CD14-positive monocyte (primary cell): ENCODE measurements at regions not wholly inside any gene's neighbourhood (a gene's known extent, or its start where the extent isn't known, plus 50 kb on each side); places are given as distances from the start of the nearest gene placed in this dataset.
A peak's percentile ranks its signal among the peaks of the same experiment; 100 is the strongest.

Source experiments
- DNase-seq, 3 donors: peaks; one replicate each; pipeline ENCODE4 v3.0.0-alpha.2; 2011 to 2022
- H2AFZ ChIP-seq: 2 replicates; pipeline ENCODE4 v1.6.0; 2012; ENCODE audit warnings: mild to moderate bottlenecking, low read depth, low read length, inconsistent platforms; ENCODE audit not compliant: insufficient read depth, poor library complexity, severe bottlenecking
- H3K27ac ChIP-seq, 2 donors: 1 replicate in 1 of 2; 2 replicates in 1 of 2; pipeline ENCODE4 v1.5.1; 2012 to 2013; ENCODE audit warnings: low read length in 2 of 2, control low read depth in 1 of 2, inconsistent platforms in 1 of 2, low read depth in 1 of 2, mild to moderate bottlenecking in 1 of 2
- H3K27me3 ChIP-seq, 2 donors: one replicate each; pipeline versions ENCODE4 v1.6.0 to v1.6.1; 2011 to 2013; ENCODE audit warnings: low read length in 2 of 2; ENCODE audit not compliant: control insufficient read depth in 2 of 2, insufficient read depth in 2 of 2
- H3K36me3 ChIP-seq, 2 donors: replicated peaks in 1 of 2; 1 replicate in 1 of 2; 2 replicates in 1 of 2; pipeline versions ENCODE4 v1.5.1 to v1.6.1; 2012 to 2013; ENCODE audit warnings: low read length in 2 of 2, control low read depth in 1 of 2, inconsistent platforms in 1 of 2, mild to moderate bottlenecking in 1 of 2; ENCODE audit not compliant: insufficient read depth in 2 of 2, control insufficient read depth in 1 of 2
- H3K4me1 ChIP-seq, 2 donors: 1 replicate in 1 of 2; 2 replicates in 1 of 2; pipeline versions ENCODE4 v1.5.1 to v1.6.1; 2012 to 2013; ENCODE audit warnings: low read length in 2 of 2, control low read depth in 1 of 2, inconsistent platforms in 1 of 2, mild to moderate bottlenecking in 1 of 2, moderate library complexity in 1 of 2; ENCODE audit not compliant: insufficient read depth in 2 of 2, control insufficient read depth in 1 of 2
- H3K4me2 ChIP-seq: replicated peaks from 2 replicates; pipeline ENCODE3; 2012; ENCODE audit warnings: low read length, moderate library complexity, mild to moderate bottlenecking; ENCODE audit not compliant: poor library complexity, severe bottlenecking; ENCODE audit errors: extremely low read depth
- H3K4me3 ChIP-seq, 3 experiments: fragments of 200-600 bp in 1 of 3; sonication (generic) in 1 of 3; replicated peaks in 1 of 3; 1 replicate in 2 of 3; 2 replicates in 1 of 3; pipeline ENCODE4 v1.5.1; 2011 to 2013; ENCODE audit warnings: low read length in 3 of 3, mild to moderate bottlenecking in 3 of 3, control low read depth in 2 of 3, low read depth in 2 of 3, inconsistent platforms in 1 of 3, moderate library complexity in 1 of 3
- H3K79me2 ChIP-seq: 2 replicates; pipeline ENCODE4 v1.6.0; 2012; ENCODE audit warnings: mild to moderate bottlenecking, control low read depth, inconsistent platforms, low read length, moderate library complexity; ENCODE audit not compliant: insufficient read depth
- H3K9ac ChIP-seq: 2 replicates; pipeline ENCODE4 v1.6.0; 2017; ENCODE audit warnings: low read length, mild to moderate bottlenecking; ENCODE audit not compliant: insufficient read depth, poor library complexity, severe bottlenecking
- H3K9me3 ChIP-seq, 2 donors: replicated peaks in 1 of 2; 1 replicate in 1 of 2; 2 replicates in 1 of 2; pipeline versions ENCODE4 v1.5.1 to v1.6.1; 2012 to 2013; ENCODE audit warnings: low read length in 2 of 2, control low read depth in 1 of 2; ENCODE audit not compliant: control insufficient read depth in 1 of 2, insufficient read depth in 1 of 2
- H4K20me1 ChIP-seq: 2 replicates; pipeline ENCODE4 v1.6.0; 2012; ENCODE audit warnings: mild to moderate bottlenecking, low read length, control low read depth, moderate library complexity; ENCODE audit not compliant: insufficient read depth
- H3K27ac Mint-ChIP-seq, 7 donors: one replicate each; pipeline ENCODE4 v1.8.0; 2020; ENCODE audit warnings: mild to moderate bottlenecking in 7 of 7, mixed read lengths in 7 of 7, moderate library complexity in 6 of 7, inconsistent platforms in 2 of 7
- H3K27me3 Mint-ChIP-seq, 3 donors: one replicate each; pipeline ENCODE4 v1.8.0; 2021 to 2022; ENCODE audit warnings: low read depth in 3 of 3, mild to moderate bottlenecking in 3 of 3, mixed read lengths in 3 of 3, moderate library complexity in 3 of 3, inconsistent platforms in 1 of 3
- H3K36me3 Mint-ChIP-seq, 2 donors: one replicate each; pipeline ENCODE4 v1.8.0; 2020; ENCODE audit warnings: mixed read lengths in 2 of 2, inconsistent platforms in 1 of 2, mild to moderate bottlenecking in 1 of 2
- H3K4me1 Mint-ChIP-seq: one replicate; pipeline ENCODE4 v1.8.0; 2020; ENCODE audit warnings: mild to moderate bottlenecking, mixed read lengths
- H3K4me3 Mint-ChIP-seq, 2 donors: one replicate each; pipeline ENCODE4 v1.8.0; 2020; ENCODE audit warnings: mild to moderate bottlenecking in 2 of 2, mixed read lengths in 2 of 2, moderate library complexity in 1 of 2
- H3K9me3 Mint-ChIP-seq, 7 donors: one replicate each; pipeline ENCODE4 v1.8.0; 2020 to 2022; ENCODE audit warnings: mixed read lengths in 7 of 7, mild to moderate bottlenecking in 6 of 7, moderate library complexity in 6 of 7, inconsistent platforms in 2 of 7
- WGBS: methylation state at CpG from one replicate; pipeline ENCODE4 v1.1.5; 2013; ENCODE audit warnings: missing lambda C conversion rate; ENCODE audit not compliant: insufficient coverage; 5-methylcytosine and 5-hydroxymethylcytosine counted together
- intact Hi-C, 2 donors: fragments of 100-400 bp; cut with micrococcal nuclease; formaldehyde crosslinking; loops; one replicate each; pipeline versions ENCODE4 v1.15.0 to v1.15.1; 2023
- TF ChIP-seq, protein P1 (sequence below): fragments of 200-600 bp; IDR thresholded peaks from one replicate; pipeline ENCODE4 v1.8.0; 2022; ENCODE audit warnings: antibody characterized with exemption, mild to moderate bottlenecking

DNA sequence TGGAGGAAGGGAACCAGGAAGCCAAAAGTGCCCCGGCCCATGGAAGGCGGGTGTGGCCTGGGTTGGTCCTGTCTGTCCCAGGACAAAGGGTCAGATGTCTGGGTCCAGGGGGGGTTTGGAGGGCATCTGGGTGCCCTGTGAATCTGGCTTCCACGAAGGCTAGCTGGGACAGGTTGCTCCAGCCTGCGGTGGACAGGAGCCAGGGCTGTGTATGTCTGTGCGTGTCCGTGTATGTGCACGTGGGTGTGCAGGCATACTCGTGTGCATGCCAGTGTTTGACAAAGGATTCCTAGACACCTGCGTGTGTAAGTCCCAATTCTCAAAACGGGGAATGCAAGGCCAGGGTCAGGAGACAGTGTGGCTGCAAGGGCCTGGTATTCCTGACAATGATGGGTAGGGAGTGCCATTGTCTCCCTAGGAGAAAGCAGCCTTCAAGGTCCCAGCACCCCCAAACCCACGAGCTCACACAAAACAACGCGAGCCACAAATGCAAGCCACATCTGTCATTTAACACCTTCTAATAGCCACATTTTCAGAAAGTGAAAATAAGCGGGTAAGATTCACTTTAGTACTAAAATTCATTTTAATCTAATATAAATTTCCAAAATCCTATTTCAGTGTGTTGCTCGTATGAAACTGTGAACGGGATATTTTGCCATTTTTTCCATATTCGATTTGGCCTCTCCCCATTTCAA lies 78.4 kb upstream of the WNT7B start:
- peak overlapping the region; percentile 56 to 83 for H3K27ac ChIP-seq
- peak overlapping the region in 6 of 7 donors; percentile 14 to 92 (median 79) for H3K27ac Mint-ChIP-seq
- H3K36me3 ChIP-seq, result peaks cover 0 to 3% of the 10 kb centered on the region in 2 donors
- no peaks in the 10 kb centered on the region for H3K9me3 ChIP-seq
- peaks cover 0 to under 1% of the 10 kb centered on the region in 2 donors for H3K27me3 ChIP-seq
- peak overlapping the region; percentile 92 for H3K4me2 ChIP-seq
- H3K4me1 Mint-ChIP-seq, result peaks cover 67% of the 10 kb centered on the region
- peak overlapping the region; percentile 72 to 93 for H3K4me3 Mint-ChIP-seq
- peaks cover 67 to 77% of the 10 kb centered on the region in 2 donors for H3K4me1 ChIP-seq
- peak overlapping the region; percentile 78 for H2AFZ ChIP-seq
- intact Hi-C loops, result no loop called here
- no peak for DNase-seq
- peaks cover 0 to 2% (median 0%) of the 10 kb centered on the region in 7 donors for H3K9me3 Mint-ChIP-seq
- H3K27me3 Mint-ChIP-seq, result no peaks in the 10 kb centered on the region
- peak overlapping the region in 2 of 3 experiments; percentile 76 to 88 for H3K4me3 ChIP-seq
- 71% methylated on average over 12 of the region's 17 CpGs for WGBS
- TF ChIP-seq, protein P1, sequence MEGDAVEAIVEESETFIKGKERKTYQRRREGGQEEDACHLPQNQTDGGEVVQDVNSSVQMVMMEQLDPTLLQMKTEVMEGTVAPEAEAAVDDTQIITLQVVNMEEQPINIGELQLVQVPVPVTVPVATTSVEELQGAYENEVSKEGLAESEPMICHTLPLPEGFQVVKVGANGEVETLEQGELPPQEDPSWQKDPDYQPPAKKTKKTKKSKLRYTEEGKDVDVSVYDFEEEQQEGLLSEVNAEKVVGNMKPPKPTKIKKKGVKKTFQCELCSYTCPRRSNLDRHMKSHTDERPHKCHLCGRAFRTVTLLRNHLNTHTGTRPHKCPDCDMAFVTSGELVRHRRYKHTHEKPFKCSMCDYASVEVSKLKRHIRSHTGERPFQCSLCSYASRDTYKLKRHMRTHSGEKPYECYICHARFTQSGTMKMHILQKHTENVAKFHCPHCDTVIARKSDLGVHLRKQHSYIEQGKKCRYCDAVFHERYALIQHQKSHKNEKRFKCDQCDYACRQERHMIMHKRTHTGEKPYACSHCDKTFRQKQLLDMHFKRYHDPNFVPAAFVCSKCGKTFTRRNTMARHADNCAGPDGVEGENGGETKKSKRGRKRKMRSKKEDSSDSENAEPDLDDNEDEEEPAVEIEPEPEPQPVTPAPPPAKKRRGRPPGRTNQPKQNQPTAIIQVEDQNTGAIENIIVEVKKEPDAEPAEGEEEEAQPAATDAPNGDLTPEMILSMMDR, result no peak
- peak overlapping the region; percentile 70 for H3K9ac ChIP-seq
- H4K20me1 ChIP-seq, result peaks cover 13% of the 10 kb centered on the region
- H3K36me3 Mint-ChIP-seq, result peaks cover 11 to 41% of the 10 kb centered on the region in 2 donors
- H3K79me2 ChIP-seq, result peaks cover 98% of the 10 kb centered on the region

DNA sequence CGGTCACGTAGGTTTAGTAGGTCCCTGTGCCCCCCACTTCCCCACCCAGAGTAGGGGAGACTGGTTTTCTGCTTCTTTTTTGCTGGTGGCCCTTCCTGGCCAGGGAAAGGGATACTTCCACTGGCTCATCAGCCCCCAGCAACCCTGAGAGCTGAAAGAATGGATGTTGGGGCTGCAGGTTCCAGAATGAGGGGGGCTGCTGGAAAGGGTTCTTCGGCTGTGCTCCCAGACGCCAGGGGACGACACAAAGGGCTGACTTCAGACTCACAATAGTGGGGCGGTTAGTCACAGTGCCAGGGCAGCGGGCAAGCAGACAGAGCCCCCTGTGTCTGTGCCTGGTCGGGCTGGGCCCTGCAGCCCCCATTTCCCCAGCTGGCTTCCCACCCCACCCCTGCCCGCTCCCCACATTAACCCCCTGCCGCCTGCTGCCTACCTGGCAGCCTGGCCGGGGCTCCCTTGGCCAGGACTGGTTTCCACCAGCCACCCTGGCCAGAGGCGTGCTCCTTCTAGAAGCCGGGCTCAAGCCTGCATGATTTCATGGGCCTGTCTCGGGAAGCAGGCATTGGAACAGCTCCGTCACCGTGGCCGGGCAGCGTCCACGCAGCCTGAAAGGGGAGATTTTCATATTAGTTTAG lies 79.1 kb upstream of the WNT7B start:
- Histone ChIP-seq H3K9me3 (no peaks in the 10 kb centered on the region), H3K36me3 (peaks cover 0 to 3% of the 10 kb centered on the region in 2 donors), H2AFZ (no peak overlapping the region), H3K4me1 (peaks cover 65 to 74% of the 10 kb centered on the region in 2 donors), H3K9ac (no peak overlapping the region), H3K27ac (no peak overlapping the region), H3K4me3 (no peak overlapping the region), H3K79me2 (peaks cover 98% of the 10 kb centered on the region), H3K4me2 (peak overlapping the region; percentile 92), H3K27me3 (peaks cover 0 to 7% of the 10 kb centered on the region in 2 donors), H4K20me1 (peaks cover 15% of the 10 kb centered on the region)
- 96% methylated on average over 15 of the region's 19 CpGs for WGBS
- Mint-ChIP-seq H3K27ac (peak overlapping the region in 4 of 7 donors; percentile 35 to 46 (median 42)), H3K9me3 (peaks cover 0 to 2% (median 0%) of the 10 kb centered on the region in 7 donors), H3K4me1 (peaks cover 64% of the 10 kb centered on the region), H3K27me3 (peaks cover 0 to 2% (median 1%) of the 10 kb centered on the region in 3 donors), H3K36me3 (peaks cover 11 to 34% of the 10 kb centered on the region in 2 donors), H3K4me3 (no peak overlapping the region)
- DNase-seq, result no peak
- intact Hi-C loops, result no loop called here
- TF ChIP-seq, protein P1, result no peak
